HG02981 (cell line): ENCODE measurements at regions not wholly inside any gene's neighbourhood (a gene's known extent, or its start where the extent isn't known, plus 50 kb on each side); places are given as distances from the start of the nearest gene placed in this dataset.

Experiments used
- ATAC-seq: cut with Tn5 transposase; IDR thresholded peaks from one replicate; pipeline ENCODE4 v1.9.1; 2021; ENCODE audit warnings: mild to moderate bottlenecking, moderate library complexity; ENCODE audit not compliant: unreplicated experiment

DNA sequence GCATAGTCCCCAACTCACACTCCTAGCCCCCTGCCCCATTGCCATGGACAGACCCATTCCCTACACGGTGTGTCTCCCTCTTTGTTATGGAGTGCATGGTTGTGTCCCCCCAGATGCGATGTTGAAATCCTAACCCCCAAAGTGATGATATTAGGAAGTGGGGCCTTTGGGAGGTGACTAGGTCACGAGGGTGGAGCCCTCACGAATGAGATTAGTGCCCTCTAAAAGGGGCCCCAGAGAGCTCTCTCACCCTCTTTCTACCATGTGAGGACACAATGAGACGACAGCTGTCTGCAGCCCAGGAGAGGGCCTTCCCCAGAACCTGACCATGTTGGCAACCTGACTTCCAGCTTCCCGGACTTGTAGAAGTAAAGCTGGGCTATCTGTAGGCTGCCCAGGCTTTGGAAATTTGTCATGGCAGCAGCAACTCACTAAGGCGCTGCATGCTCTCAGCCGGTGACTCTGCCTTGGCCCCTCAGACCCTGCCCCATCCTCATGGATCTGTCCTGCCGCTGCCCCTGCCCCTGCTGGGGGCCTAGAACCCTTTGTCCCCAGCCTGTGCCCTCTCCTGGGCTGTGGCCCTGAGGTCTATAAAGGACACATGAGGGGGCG, 318.1 kb upstream of the RTL1 start:
- ATAC-seq = no peak

DNA sequence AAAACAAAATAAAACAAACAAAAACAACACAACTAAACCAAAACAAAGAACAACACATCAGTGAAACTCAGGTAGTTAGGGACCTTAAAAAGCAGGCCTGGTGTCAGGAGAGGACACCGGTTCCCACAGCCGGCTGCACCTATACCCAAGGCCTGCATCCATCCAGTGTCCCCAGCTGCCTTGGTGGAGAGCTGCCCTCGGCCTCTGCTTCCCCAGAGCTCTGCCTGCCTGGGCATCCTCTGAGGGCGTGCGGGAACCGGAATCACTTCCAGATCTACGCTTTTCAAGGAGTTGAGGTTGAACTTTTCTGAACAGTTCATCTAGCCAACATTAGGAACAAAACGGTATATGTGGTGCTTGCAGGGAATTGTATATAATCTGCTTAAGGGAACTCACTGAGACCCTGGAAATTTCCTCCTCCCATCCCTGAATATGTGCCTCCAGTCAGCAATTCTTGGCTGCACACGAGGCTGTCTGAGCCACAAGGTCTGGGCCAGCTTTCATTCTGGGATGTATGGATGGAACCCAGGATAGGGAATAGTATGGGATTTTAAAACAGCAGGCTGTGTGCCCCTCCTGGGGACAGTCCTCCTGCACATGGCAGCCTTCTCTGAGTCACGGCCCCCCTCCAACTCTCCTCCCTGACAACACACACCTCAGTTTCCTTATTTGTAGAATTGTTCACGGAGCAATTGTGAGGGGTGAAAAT, 319.0 kb upstream of the RTL1 start:
- no peak for ATAC-seq

DNA sequence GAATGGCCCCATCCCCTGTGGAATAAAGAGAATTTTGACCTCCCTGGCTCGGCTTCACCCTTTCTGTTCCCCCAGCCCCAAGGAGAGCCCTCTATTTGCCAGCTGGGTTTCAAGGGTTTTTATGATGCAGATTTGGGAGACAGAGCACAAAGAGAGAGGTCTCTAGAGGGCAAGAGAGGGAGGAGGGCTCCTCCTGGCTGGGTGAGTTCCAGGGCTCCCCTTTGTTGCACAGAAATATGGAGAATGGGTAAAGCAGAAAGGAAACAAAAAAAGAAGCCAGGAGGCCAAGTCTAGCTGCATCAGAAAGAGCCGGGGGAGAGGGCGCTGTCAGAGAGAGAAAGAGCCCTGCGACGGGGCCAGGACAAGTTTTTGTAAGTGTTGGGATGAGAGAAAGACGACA, 319.6 kb upstream of the RTL1 start:
- no peak for ATAC-seq

DNA sequence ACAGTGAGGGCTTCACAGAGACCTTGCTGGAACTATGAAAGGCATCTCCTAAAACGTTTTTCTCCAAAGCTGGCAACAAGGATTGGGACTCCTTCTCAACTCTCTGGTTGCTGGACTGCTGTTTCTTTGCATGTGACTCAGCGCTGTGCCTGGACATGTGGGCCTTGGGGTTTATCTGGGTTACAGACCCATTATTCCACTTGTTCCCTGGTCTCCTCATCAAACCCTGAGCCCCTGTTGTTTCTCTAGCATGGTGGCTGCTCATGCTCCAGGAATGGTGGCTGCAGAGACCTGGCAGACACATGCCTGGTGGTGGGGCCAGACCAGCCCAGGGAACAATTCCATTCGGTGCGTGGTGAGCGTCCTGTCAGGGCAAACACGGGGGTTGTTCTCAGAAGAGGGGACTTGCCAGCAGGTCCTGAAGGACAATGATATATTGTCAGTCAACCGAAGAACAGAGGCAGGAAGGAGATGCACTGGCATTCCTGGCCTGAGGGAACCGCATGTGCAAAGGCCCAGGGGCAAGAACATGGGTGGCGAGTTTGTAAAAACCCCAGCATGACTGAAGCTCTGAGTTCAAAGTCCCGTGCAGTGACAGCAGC, 320.1 kb upstream of the RTL1 start:
- no peak for ATAC-seq

DNA sequence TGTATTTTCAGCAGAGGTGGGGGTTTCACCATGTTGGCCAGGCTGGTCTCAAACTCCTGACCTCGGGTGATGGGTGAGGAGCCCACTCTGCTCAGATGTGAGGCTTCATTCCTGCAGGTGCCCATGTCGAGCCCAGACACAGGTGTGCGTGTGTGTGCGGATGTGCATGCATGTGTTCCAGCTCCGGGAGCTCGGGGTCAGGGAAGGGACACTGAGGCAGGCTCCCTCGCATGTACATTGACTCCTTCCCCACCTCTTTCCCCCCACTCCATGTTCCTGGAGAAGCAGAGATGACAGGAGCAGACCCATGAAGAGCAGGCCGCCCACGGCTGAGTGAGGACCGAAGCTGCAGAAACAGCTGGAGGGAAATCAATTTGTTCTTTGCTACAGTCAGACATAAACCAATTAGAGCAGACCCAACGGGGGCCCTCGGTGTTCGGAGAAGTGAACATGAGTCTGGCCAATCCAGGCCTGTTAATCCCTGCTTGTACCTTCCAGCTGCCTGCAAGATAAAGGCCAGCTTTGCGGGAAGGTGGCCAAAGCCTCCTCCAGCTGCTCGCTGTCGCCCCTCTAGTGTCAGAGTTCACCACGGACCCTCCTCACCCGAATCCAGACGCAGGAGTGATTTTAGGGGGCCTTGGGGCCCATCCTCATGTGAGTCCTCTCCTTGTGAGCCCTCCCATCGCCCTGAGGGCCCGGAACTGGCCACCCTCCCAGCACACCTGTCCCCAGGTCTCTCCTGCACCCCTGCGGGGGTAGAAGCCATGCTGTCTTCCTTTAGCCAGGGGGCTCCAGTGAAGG, 321.0 kb upstream of the RTL1 start:
- no peak for ATAC-seq

GRCh38 chr14:101225157-101226152, 321.9 kb upstream of the RTL1 start:
- no peak for ATAC-seq

- ATAC-seq = no peak
Measured at GRCh38 chr14:101226265-101226602, 322.7 kb upstream of the RTL1 start.

GRCh38 chr14:101226603-101227425, 323.3 kb upstream of the RTL1 start:
- ATAC-seq = no peak

GRCh38 chr14:101227611-101228594, 324.4 kb upstream of the RTL1 start:
- no peak for ATAC-seq

GRCh38 chr14:101228949-101229541, 325.5 kb upstream of the RTL1 start:
- no peak for ATAC-seq

DNA sequence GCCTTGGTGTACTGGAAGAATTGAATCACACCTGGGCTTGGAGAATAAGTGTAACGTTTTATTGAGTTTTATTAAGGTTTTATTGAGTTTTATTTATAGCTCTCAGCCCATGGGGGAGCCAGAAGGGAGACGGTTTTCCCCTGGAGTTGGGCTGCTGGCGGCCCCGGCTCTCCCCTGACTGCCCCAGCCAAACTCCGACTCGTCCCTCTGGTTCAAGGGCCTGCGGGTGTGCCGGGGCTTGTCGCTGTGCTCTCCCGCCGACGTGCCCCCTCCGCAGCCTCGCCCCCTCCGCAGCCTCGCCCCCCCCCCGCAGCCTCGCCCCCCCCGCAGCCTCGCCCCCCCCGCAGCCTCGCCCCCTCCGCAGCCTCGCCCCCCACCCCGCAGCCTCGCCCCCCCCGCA, 326.1 kb upstream of the RTL1 start:
- ATAC-seq = no peak

- no peak for ATAC-seq
Measured at GRCh38 chr14:101230161-101230850, 326.8 kb upstream of the RTL1 start.

- no peak for ATAC-seq
Measured at GRCh38 chr14:101230851-101231550, 327.5 kb upstream of the RTL1 start.

GRCh38 chr14:101231828-101232227, 328.3 kb upstream of the RTL1 start:
- no peak for ATAC-seq

- ATAC-seq = no peak
Measured at GRCh38 chr14:101232340-101233020, 328.8 kb upstream of the DIO3 start.

GRCh38 chr14:101233021-101233366, 328.3 kb upstream of the DIO3 start:
- ATAC-seq = no peak
